AG09319 (cell line): ENCODE measurements at regions not wholly inside any gene's neighbourhood (a gene's known extent, or its start where the extent isn't known, plus 50 kb on each side); places are given as distances from the start of the nearest gene placed in this dataset.

Source experiments
- DNase-seq: peaks from one replicate; pipeline ENCODE4 v3.0.0-alpha.2; 2010; ENCODE audit warnings: low read depth; ENCODE audit errors: extremely low read depth
- TF ChIP-seq, protein P1 (sequence below): IDR thresholded peaks from 2 replicates; pipeline ENCODE4 v1.5.1; 2011; ENCODE audit warnings: low read depth, mild to moderate bottlenecking, inconsistent platforms, low read length, moderate library complexity

DNA sequence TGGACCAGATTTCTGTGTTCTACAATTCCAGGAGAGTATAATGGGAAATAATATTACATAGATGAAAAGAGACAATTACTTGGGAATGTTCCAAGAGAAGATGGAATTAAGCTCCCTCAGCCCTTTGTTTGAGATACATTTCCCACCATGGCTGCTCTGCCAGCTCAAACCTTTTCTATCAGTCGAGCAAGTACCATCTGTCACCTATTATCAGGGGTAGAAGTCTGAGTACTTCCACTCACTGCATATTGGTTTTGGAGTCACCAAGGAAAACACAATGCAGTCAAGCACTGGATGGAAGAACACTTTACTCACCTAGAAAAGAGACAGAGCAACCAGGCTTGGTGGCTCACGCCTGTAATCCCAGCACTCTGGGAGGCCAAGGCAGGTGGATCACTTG lies 270.4 kb upstream of the FAR2 start:
- TF ChIP-seq, protein P1, sequence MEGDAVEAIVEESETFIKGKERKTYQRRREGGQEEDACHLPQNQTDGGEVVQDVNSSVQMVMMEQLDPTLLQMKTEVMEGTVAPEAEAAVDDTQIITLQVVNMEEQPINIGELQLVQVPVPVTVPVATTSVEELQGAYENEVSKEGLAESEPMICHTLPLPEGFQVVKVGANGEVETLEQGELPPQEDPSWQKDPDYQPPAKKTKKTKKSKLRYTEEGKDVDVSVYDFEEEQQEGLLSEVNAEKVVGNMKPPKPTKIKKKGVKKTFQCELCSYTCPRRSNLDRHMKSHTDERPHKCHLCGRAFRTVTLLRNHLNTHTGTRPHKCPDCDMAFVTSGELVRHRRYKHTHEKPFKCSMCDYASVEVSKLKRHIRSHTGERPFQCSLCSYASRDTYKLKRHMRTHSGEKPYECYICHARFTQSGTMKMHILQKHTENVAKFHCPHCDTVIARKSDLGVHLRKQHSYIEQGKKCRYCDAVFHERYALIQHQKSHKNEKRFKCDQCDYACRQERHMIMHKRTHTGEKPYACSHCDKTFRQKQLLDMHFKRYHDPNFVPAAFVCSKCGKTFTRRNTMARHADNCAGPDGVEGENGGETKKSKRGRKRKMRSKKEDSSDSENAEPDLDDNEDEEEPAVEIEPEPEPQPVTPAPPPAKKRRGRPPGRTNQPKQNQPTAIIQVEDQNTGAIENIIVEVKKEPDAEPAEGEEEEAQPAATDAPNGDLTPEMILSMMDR = no peak
- no peak for DNase-seq

DNA sequence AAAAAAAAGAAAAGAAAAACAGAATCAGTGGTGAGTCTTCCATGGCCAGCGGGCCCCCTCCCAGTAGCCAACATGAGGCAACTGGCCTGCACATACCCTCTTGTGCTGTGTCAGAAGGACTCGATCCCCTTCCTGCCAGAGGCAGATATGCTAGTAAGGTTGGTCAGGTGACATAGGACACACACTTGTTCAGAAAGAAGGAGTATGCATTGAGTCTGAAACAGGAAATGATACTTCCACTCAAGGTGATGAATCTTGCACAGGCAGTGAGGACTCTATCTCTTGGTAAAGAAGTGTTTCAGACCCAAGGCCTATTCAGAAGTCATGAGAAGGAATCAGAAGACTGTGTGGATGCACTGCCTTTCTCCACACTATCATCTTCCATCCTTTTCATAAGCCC lies 269.7 kb upstream of the FAR2 start:
- no peak for DNase-seq
- TF ChIP-seq, protein P1 = no peak

DNA sequence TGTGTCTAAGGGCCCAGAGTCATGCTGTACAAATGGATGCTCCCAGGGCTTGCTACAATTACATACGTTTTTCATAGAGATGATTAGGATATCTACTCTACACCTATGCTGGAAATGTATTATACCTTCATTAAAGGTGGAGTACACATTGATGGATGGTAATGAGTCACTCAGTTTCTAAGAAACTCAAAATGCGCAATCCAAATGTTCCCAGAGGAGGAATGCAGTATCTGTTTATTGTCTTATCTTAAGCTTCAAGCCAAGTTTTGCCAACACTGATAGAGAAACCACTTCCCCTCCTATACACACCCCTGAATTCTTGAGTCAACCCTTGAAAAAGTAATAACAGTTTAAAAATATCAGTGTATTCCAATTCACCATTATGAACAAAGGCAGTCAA lies 266.6 kb upstream of the FAR2 start:
- TF ChIP-seq, protein P1 = no peak
- DNase-seq = no peak

DNA sequence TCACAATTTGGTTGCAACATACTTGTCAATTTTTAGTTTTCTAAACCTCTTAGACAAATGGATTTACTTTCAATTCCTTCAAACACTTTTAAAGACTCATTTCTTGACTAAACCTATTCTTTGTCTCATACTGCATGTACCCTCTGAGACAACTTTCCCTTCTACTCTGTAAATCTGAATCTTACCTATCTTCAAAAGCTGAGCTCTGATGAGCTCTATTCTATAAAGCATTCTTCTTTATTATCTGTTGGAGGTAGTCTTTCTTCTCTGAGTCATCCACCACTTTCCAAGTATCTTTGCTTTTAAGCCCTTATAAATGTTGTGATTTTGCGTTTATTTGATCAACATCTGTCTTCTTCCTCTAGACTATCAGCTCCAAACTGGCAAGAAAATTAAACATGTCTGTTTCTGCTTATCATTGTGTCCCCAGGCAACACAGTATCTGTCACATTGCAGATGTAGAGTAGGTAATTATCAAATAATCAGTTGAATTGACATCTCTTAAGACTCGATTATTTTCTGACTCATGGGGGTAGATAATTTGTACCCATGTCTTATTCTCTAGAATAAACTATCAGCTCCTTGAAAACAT lies 265.6 kb upstream of the FAR2 start:
- no peak for DNase-seq

DNA sequence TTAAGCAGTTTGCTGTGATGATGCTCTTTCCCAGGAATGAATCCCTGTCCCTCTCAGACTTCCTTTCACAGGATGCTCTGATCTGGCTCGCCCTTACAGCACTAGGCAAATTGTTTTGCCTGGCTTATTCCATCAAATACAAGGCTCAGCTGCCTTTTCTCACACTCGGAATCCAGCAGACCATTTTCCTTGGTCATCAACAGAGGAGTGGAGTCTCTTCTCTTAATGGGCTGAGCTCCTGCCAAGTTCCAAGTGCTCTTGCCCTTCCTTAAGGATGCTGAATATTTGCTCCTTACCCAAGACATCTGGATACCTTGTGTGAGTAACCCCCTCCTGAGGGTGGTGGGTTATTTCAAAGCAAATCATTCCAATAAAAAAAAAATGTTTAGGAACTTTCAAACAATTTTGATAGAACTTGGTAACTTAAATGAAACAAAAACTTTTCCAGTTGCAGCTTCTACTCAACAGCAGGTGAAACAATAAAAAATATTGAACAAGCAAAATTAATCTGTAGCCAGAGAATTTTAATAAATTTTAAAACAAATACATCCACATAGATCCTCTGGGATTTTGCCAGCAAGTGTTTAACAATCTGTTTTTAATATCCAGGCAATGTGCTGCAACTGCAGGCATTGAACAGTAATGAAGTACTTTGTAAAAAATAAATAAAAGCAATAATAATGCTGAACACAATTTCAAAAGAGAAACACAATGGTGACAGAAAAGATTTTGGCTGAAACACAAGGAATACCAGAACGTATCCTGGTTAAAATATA lies 264.0 kb upstream of the FAR2 start:
- DNase-seq = no peak
- TF ChIP-seq, protein P1 = no peak

More for the DNA sequence above, 265.6 kb upstream of the FAR2 start:
- TF ChIP-seq, protein P1 = no peak

DNA sequence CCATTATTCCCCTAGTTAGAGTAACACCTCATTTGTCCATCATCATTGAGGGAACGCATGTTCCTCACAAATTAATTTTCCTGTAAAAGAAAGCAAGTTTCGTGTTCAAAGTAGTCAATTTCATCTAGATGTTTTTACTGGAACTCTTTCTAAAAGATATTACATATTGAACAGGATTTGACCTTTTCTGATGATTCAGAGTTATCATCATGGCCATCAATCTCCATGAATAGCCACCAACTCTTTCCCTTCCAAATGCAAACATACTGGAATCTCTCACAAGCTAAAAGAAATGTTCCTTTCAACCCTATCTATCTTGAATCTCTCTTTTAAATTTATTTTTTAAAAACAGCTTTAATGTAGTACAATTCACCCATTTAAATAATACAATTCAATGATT lies 263.1 kb upstream of the FAR2 start:
- no peak for DNase-seq
- TF ChIP-seq, protein P1 = no peak

DNA sequence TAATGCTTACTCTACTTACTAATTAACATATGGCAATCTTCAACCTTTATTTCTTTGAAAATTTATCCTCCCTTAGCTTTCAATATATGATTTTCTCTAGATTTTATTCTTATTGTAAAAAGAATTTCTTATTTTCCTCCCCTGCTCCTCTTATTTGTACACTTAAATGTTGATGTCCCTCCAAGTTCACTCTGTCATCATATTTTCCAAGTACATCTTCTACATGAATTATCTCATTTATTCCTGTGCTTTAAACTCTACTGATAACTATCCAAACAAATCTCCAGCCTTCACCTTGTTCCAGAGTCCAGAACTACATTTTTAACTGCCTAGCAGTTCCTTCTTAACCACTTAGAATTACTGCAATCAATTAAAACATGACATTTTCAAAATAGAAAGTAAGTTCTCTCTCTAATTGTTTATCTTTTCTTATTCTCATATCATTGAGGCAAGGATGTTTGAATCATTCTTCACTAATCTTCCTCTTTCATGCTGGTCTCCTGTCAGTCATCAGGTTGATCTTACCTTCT lies 261.6 kb upstream of the FAR2 start:
- no peak for DNase-seq
- TF ChIP-seq, protein P1 = no peak
